SK-N-SH (cell line): ENCODE measurements at regions not wholly inside any gene's neighbourhood (a gene's known extent, or its start where the extent isn't known, plus 50 kb on each side); places are given as distances from the start of the nearest gene placed in this dataset.

Source experiments
- CTCF ChIA-PET: fragments of 300-600, 350-600 bp; formaldehyde crosslinking; extraction: SDS; loops from one replicate; lab custom pipeline; 2021; lab: Yijun Ruan, JAX
- POLR2A ChIA-PET: fragments of 350-600 bp; sonication (Branson Sonifier 250); formaldehyde crosslinking; extraction: SDS; loops from one replicate; lab custom pipeline; 2020; ENCODE audit warnings: antibody characterized with exemption, inconsistent platforms; lab: Yijun Ruan, JAX
- DNase-seq: peaks from one replicate; pipeline ENCODE4 v3.0.0; 2012
- H2AFZ ChIP-seq: fragments of 200-600 bp; sonication (generic); 2 replicates; pipeline ENCODE4 v1.8.1; 2016; ENCODE audit warnings: antibody characterized with exemption, mild to moderate bottlenecking, low read depth
- H3F3A ChIP-seq: fragments of 200-600 bp; sonication (generic); replicated peaks from 2 replicates; pipeline ENCODE3; 2016; ENCODE audit warnings: antibody characterized with exemption, mild to moderate bottlenecking; ENCODE audit not compliant: insufficient read depth
- H3K27ac ChIP-seq, 2 experiments: fragments of 200-500 bp in 1 of 2; fragments of 200-600 bp in 1 of 2; sonication (Bioruptor generic) in 1 of 2; sonication (generic), shearing (Covaris generic) in 1 of 2; 2 replicates each; pipeline versions ENCODE4 v1.5.1 to v1.6.1; 2014 to 2016; ENCODE audit warnings: low read depth in 2 of 2, inconsistent platforms in 1 of 2, low read length in 1 of 2, mild to moderate bottlenecking in 1 of 2, mixed read lengths in 1 of 2
- H3K27me3 ChIP-seq: fragments of 200-600 bp; sonication (generic), shearing (Covaris generic); 2 replicates; pipeline ENCODE4 v1.6.1; 2016; ENCODE audit warnings: mixed run types; ENCODE audit not compliant: insufficient read depth
- H3K36me3 ChIP-seq, 2 experiments: fragments of 200-500 bp in 1 of 2; fragments of 200-600 bp in 1 of 2; sonication (Bioruptor generic) in 1 of 2; sonication (generic) in 1 of 2; replicated peaks in 1 of 2; 2 replicates each; pipeline versions ENCODE3 to v1.5.1; 2014 to 2016; ENCODE audit warnings: low read length in 1 of 2, mild to moderate bottlenecking in 1 of 2; ENCODE audit not compliant: insufficient read depth in 2 of 2, control insufficient read depth in 1 of 2
- H3K4me1 ChIP-seq, 2 experiments: fragments of 200-500 bp in 1 of 2; fragments of 200-600 bp in 1 of 2; sonication (Bioruptor generic) in 1 of 2; sonication (generic), shearing (Covaris generic) in 1 of 2; 2 replicates each; pipeline versions ENCODE4 v1.5.1 to v1.6.1; 2014 to 2016; ENCODE audit warnings: low read depth in 1 of 2, low read length in 1 of 2, mixed run types in 1 of 2; ENCODE audit not compliant: insufficient read depth in 2 of 2, control insufficient read depth in 1 of 2
- H3K4me2 ChIP-seq: fragments of 200-600 bp; sonication (generic), shearing (Covaris generic); 2 replicates; pipeline ENCODE4 v1.6.1; 2017; ENCODE audit warnings: mixed run types
- H3K4me3 ChIP-seq, 2 experiments: fragments of 200-500 bp in 1 of 2; fragments of 200-600 bp in 1 of 2; sonication (Bioruptor generic) in 1 of 2; sonication (generic), shearing (Covaris generic) in 1 of 2; 2 replicates each; pipeline versions ENCODE4 v1.5.1 to v1.8.1; 2014 to 2016; ENCODE audit warnings: low read depth in 2 of 2, inconsistent platforms in 1 of 2, low read length in 1 of 2, mild to moderate bottlenecking in 1 of 2, mixed read lengths in 1 of 2, moderate library complexity in 1 of 2
- H3K79me2 ChIP-seq: fragments of 200-600 bp; sonication (generic); 2 replicates; pipeline ENCODE4 v1.8.1; 2017; ENCODE audit warnings: mild to moderate bottlenecking; ENCODE audit not compliant: insufficient read depth
- H3K9ac ChIP-seq: fragments of 200-600 bp; sonication (generic); 2 replicates; pipeline ENCODE4 v1.6.1; 2017; ENCODE audit warnings: mixed run types
- H3K9me2 ChIP-seq: fragments of 200-600 bp; sonication (generic); 2 replicates; pipeline ENCODE4 v1.6.1; 2017; ENCODE audit warnings: mixed run types
- H3K9me3 ChIP-seq: fragments of 200-600 bp; sonication (generic); 2 replicates; pipeline ENCODE4 v1.6.1; 2017; ENCODE audit warnings: mixed run types, mild to moderate bottlenecking, moderate library complexity
- H4K20me1 ChIP-seq: fragments of 200-600 bp; sonication (generic); 2 replicates; pipeline ENCODE4 v1.6.1; 2017; ENCODE audit warnings: mild to moderate bottlenecking, mixed run types; ENCODE audit not compliant: insufficient read depth
- CHD2 ChIP-seq: fragments of 150-350 bp; IDR thresholded peaks from 2 replicates; pipeline ENCODE4 v1.6.1; 2018; ENCODE audit warnings: low read length; ENCODE audit not compliant: partially characterized antibody
- ELF1 ChIP-seq: IDR thresholded peaks from 2 replicates; pipeline ENCODE4 v1.4.0; 2012
- EP300 ChIP-seq, 2 experiments: IDR thresholded peaks; 2 replicates each; pipeline versions ENCODE4 v1.4.0 to v1.6.1; 2012; ENCODE audit warnings: borderline replicate concordance in 1 of 2, low read depth in 1 of 2, low read length in 1 of 2
- EZH2phosphoT487 ChIP-seq: fragments of 200-600 bp; sonication (generic); IDR thresholded peaks from 2 replicates; pipeline ENCODE4 v1.6.1; 2017; ENCODE audit warnings: low read depth, mixed run types, mild to moderate bottlenecking, antibody characterized with exemption, moderate library complexity, borderline replicate concordance
- FOSL2 ChIP-seq: IDR thresholded peaks from 2 replicates; pipeline ENCODE4 v1.4.0; 2012; ENCODE audit warnings: low read depth, mild to moderate bottlenecking, moderate library complexity, borderline replicate concordance
- FOXM1 ChIP-seq: IDR thresholded peaks from 2 replicates; pipeline ENCODE4 v1.4.0; 2012; ENCODE audit warnings: low read depth, mild to moderate bottlenecking
- GATA2 ChIP-seq: sonication (generic); formaldehyde crosslinking; IDR thresholded peaks from 2 replicates; pipeline ENCODE4 v1.5.0; 2020; ENCODE audit warnings: mild to moderate bottlenecking, missing genetic modification reagents
- JUND ChIP-seq: IDR thresholded peaks from 2 replicates; pipeline ENCODE4 v1.4.0; 2012
- MXI1 ChIP-seq: IDR thresholded peaks from 2 replicates; pipeline ENCODE4 v1.6.1; 2012; ENCODE audit warnings: mild to moderate bottlenecking, low read depth, low read length, improper control_type of control experiment
- NFIC ChIP-seq: IDR thresholded peaks from 2 replicates; pipeline ENCODE4 v1.4.0; 2012; ENCODE audit warnings: borderline replicate concordance
- POLR2AphosphoS5 ChIP-seq: IDR thresholded peaks from 2 replicates; pipeline ENCODE4 v1.6.1; 2012; ENCODE audit warnings: low read depth, low read length
- RFX5 ChIP-seq: IDR thresholded peaks from 2 replicates; pipeline ENCODE4 v1.6.1; 2012; ENCODE audit warnings: mild to moderate bottlenecking, improper control_type of control experiment, low read length
- SMC3 ChIP-seq: IDR thresholded peaks from 2 replicates; pipeline ENCODE4 v1.6.1; 2012; ENCODE audit warnings: low read depth, low read length, improper control_type of control experiment
- TAF1 ChIP-seq: IDR thresholded peaks from 2 replicates; pipeline ENCODE4 v1.6.1; 2012; ENCODE audit warnings: low read depth, mild to moderate bottlenecking, low read length, moderate library complexity, borderline replicate concordance
- TCF12 ChIP-seq: IDR thresholded peaks from 2 replicates; pipeline ENCODE4 v1.4.0; 2012
- TEAD4 ChIP-seq: IDR thresholded peaks from 2 replicates; pipeline ENCODE4 v1.4.0; 2012; ENCODE audit warnings: mild to moderate bottlenecking, borderline replicate concordance; ENCODE audit not compliant: insufficient read depth
- TF ChIP-seq, protein P1 (sequence below): IDR thresholded peaks from 2 replicates; pipeline ENCODE4 v1.4.0; 2012; ENCODE audit warnings: low read depth, borderline replicate concordance
- TF ChIP-seq, protein P2 (sequence below): IDR thresholded peaks from 2 replicates; pipeline ENCODE4 v1.4.0; 2012; ENCODE audit warnings: low read depth, borderline replicate concordance
- TF ChIP-seq, protein P3 (sequence below): IDR thresholded peaks from 2 replicates; pipeline ENCODE4; 2012
- TF ChIP-seq, protein P4 (sequence below): IDR thresholded peaks from 2 replicates; pipeline ENCODE4 v1.4.0; 2012; ENCODE audit warnings: low read depth

DNA sequence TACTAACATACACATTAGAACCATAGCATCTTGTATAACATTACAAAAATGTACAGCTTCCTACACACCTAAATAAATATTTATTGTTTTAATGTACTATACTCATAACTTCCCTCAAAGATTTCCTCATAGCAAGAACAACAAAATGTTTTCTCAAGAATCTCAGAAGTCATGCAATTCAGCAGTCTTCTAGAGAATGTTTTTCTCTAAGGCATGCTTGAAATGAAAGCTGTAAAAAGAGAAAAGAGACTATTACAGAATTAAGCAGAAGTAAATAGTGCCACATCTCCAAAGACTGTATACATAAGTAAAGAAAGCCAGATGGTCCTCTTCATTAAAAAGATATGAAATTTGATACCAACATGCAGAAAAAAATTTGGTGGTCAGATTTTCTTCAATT lies 672.2 kb downstream of the EPM2A start:
- POLR2A ChIA-PET = no interaction called here
- Histone ChIP-seq H3K27ac (no peak overlapping the region), H3K4me3 (no peak overlapping the region), H3K27me3 (no peaks in the 10 kb centered on the region), H3K4me2 (no peak overlapping the region), H3K36me3 (no peaks in the 10 kb centered on the region), H3K4me1 (no peaks in the 10 kb centered on the region), H3K9me3 (no peaks in the 10 kb centered on the region), H3F3A (peaks cover 6% of the 10 kb centered on the region), H3K9ac (no peak overlapping the region), H3K9me2 (no peaks in the 10 kb centered on the region), H2AFZ (no peak overlapping the region), H4K20me1 (no peaks in the 10 kb centered on the region), H3K79me2 (no peaks in the 10 kb centered on the region)
- CTCF ChIA-PET = no interaction called here
- no peak for TF ChIP-seq POLR2AphosphoS5
- no peak for DNase-seq

DNA sequence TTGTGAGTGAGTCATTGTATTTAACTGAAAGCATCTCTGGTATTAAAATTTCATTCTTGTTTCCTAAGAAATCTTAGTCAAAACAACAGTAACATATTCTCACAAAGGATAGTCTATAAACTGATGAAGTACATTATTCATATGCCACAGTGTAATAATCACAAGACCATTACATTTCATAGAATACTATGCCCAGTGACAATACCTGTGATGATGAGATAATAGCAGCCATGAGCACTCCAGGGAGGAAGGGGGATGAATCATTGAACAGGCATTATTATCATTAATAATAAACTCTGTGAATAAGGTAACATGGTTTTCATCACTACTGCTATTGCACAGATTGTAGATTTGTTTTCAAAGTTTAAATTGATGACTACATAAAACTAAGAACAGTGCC lies 667.9 kb downstream of the EPM2A start:
- H2AFZ ChIP-seq = no peak overlapping the region
- H3K4me1 ChIP-seq = no peaks in the 10 kb centered on the region
- H3K4me3 ChIP-seq = no peak overlapping the region
- no peak for DNase-seq
- no peaks in the 10 kb centered on the region for H3K27me3 ChIP-seq
- H3K27ac ChIP-seq = peak overlapping the region in 1 of 2 experiments; percentile 68; a peak in 2 of 4 replicates
- no peaks in the 10 kb centered on the region for H3K79me2 ChIP-seq
- no peak overlapping the region for H3K9ac ChIP-seq
- H4K20me1 ChIP-seq = no peaks in the 10 kb centered on the region
- H3K4me2 ChIP-seq = no peak overlapping the region
- ChIA-PET POLR2A (no interaction called here), CTCF (no interaction called here)
- H3K36me3 ChIP-seq = no peaks in the 10 kb centered on the region
- TF ChIP-seq TCF12 = peak; percentile 53
- no peak for TF ChIP-seq TAF1
- peak; percentile 33 for TF ChIP-seq JUND
- TF ChIP-seq FOSL2 = peak; percentile 47; the same call in 1 of the 2 replicates
- peaks cover 6% of the 10 kb centered on the region for H3F3A ChIP-seq
- no peaks in the 10 kb centered on the region for H3K9me2 ChIP-seq
- H3K9me3 ChIP-seq = no peaks in the 10 kb centered on the region

DNA sequence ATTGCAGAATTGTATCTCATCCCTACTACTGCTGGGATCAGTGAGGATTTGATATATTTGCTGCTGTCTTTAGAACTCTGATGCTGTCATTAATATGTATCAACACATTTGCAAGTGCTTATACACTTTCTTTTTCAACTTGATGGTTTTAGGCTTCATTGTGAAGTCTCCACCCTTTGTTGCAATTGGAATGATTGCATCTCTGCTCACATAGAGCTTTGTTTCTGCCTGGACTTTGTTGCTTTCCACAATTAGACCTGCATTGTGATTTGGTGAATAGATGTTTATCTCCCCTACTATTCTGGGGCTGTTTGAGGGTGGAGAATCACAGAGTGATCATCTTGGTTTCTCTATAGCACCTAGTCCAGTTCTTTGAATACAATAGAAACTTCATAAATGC lies 666.7 kb downstream of the EPM2A start:
- H3K79me2 ChIP-seq = no peaks in the 10 kb centered on the region
- no peak overlapping the region for H3K4me3 ChIP-seq
- no peak for DNase-seq
- H2AFZ ChIP-seq = no peak overlapping the region
- no peak overlapping the region for H3K9ac ChIP-seq
- no peak overlapping the region for H3K4me2 ChIP-seq
- H3K36me3 ChIP-seq = no peaks in the 10 kb centered on the region
- no peaks in the 10 kb centered on the region for H3K4me1 ChIP-seq
- H4K20me1 ChIP-seq = no peaks in the 10 kb centered on the region
- H3K27ac ChIP-seq = no peak overlapping the region
- peaks cover 6% of the 10 kb centered on the region for H3F3A ChIP-seq
- no peaks in the 10 kb centered on the region for H3K27me3 ChIP-seq
- CTCF ChIA-PET = no interaction called here
- H3K9me3 ChIP-seq = no peaks in the 10 kb centered on the region
- POLR2A ChIA-PET = no interaction called here
- no peak for TF ChIP-seq MXI1
- TF ChIP-seq, protein P1, sequence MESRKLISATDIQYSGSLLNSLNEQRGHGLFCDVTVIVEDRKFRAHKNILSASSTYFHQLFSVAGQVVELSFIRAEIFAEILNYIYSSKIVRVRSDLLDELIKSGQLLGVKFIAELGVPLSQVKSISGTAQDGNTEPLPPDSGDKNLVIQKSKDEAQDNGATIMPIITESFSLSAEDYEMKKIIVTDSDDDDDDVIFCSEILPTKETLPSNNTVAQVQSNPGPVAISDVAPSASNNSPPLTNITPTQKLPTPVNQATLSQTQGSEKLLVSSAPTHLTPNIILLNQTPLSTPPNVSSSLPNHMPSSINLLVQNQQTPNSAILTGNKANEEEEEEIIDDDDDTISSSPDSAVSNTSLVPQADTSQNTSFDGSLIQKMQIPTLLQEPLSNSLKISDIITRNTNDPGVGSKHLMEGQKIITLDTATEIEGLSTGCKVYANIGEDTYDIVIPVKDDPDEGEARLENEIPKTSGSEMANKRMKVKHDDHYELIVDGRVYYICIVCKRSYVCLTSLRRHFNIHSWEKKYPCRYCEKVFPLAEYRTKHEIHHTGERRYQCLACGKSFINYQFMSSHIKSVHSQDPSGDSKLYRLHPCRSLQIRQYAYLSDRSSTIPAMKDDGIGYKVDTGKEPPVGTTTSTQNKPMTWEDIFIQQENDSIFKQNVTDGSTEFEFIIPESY = no peak
- TF ChIP-seq, protein P2, sequence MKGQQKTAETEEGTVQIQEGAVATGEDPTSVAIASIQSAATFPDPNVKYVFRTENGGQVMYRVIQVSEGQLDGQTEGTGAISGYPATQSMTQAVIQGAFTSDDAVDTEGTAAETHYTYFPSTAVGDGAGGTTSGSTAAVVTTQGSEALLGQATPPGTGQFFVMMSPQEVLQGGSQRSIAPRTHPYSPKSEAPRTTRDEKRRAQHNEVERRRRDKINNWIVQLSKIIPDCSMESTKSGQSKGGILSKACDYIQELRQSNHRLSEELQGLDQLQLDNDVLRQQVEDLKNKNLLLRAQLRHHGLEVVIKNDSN = no peak
- TF ChIP-seq NFIC = no peak
- TF ChIP-seq, protein P3, sequence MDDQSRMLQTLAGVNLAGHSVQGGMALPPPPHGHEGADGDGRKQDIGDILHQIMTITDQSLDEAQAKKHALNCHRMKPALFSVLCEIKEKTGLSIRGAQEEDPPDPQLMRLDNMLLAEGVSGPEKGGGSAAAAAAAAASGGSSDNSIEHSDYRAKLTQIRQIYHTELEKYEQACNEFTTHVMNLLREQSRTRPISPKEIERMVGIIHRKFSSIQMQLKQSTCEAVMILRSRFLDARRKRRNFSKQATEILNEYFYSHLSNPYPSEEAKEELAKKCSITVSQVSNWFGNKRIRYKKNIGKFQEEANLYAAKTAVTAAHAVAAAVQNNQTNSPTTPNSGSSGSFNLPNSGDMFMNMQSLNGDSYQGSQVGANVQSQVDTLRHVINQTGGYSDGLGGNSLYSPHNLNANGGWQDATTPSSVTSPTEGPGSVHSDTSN = no peak
- no peak for TF ChIP-seq TEAD4
- no peak for TF ChIP-seq POLR2AphosphoS5
- no peak for TF ChIP-seq EP300 (IDR thresholded peaks at IDR 0.05; ENCODE audit: borderline replicate concordance in 1 of 2, low read depth in 1 of 2, low read length in 1 of 2)
- TF ChIP-seq CHD2 = no peak
- no peak for TF ChIP-seq FOXM1
- no peak for TF ChIP-seq RFX5
- TF ChIP-seq EZH2phosphoT487 = no peak
- TF ChIP-seq, protein P4, sequence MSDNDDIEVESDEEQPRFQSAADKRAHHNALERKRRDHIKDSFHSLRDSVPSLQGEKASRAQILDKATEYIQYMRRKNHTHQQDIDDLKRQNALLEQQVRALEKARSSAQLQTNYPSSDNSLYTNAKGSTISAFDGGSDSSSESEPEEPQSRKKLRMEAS = no peak
- TF ChIP-seq TAF1 = no peak
- TF ChIP-seq GATA2 (CRISPR knock-in tag) = no peak
- no peak for TF ChIP-seq SMC3
- TF ChIP-seq ELF1 = no peak
- H3K9me2 ChIP-seq = no peaks in the 10 kb centered on the region
